ENCODE measurements at regions not wholly inside any gene's neighbourhood (a gene's known extent, or its start where the extent isn't known, plus 50 kb on each side); places are given as distances from the start of the nearest gene placed in this dataset.

GRCh38 chr1:11387829-11388228 is 91.1 kb upstream of the DISP3 start:
- Histone ChIP-seq H3K9me3 (no peaks in the 10 kb centered on the region), H3K27me3 (no peaks in the 10 kb centered on the region)
- no peak for ATAC-seq

DNA sequence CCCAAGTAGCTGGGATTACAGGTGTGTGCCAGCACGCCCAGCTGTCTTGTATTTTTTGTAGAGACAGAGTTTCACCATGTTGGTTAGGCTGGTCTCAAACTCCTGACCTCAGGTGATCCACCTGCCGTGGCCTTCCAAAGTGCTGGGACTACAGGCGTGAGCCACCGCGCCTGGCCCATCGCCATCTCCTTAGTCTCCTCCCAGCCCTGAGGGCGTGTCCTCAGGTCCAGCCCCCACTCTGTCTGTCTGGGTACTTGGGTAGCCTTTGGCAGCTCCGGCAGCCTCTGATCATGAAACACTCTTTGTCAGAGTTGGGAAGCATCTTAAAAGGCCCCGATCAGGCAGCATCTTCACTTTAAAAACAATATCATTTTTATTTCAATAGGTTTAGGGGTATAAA is 90.3 kb upstream of the DISP3 start:
- intact Hi-C loops (cut with DNase I), result no loop called here
- no peak for TF ChIP-seq POLR2A (IDR thresholded peaks at IDR 0.05)
- TF ChIP-seq, protein P1, sequence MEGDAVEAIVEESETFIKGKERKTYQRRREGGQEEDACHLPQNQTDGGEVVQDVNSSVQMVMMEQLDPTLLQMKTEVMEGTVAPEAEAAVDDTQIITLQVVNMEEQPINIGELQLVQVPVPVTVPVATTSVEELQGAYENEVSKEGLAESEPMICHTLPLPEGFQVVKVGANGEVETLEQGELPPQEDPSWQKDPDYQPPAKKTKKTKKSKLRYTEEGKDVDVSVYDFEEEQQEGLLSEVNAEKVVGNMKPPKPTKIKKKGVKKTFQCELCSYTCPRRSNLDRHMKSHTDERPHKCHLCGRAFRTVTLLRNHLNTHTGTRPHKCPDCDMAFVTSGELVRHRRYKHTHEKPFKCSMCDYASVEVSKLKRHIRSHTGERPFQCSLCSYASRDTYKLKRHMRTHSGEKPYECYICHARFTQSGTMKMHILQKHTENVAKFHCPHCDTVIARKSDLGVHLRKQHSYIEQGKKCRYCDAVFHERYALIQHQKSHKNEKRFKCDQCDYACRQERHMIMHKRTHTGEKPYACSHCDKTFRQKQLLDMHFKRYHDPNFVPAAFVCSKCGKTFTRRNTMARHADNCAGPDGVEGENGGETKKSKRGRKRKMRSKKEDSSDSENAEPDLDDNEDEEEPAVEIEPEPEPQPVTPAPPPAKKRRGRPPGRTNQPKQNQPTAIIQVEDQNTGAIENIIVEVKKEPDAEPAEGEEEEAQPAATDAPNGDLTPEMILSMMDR (IDR thresholded peaks at IDR 0.05), result no peak
- ATAC-seq (no peak), DNase-seq (no peak)
- H3K4me3 ChIP-seq, result no peak overlapping the region
- H3K27me3 ChIP-seq, result no peaks in the 10 kb centered on the region
- 26 to 41% methylated on average over 7 to 9 of the region's 9 CpGs for WGBS, 2 donors
- no peaks in the 10 kb centered on the region for H3K36me3 ChIP-seq (replicated peaks in 1 of 2; ENCODE audit: insufficient read depth in 1 of 2, low read depth in 2 of 2)
- no peaks in the 10 kb centered on the region for H3K9me3 ChIP-seq
- no peak overlapping the region for H3K27ac ChIP-seq
- no peaks in the 10 kb centered on the region for H3K4me1 ChIP-seq

More at GRCh38 chr1:11387829-11388228, 91.1 kb upstream of the DISP3 start:
- H3K4me3 ChIP-seq, result no peak overlapping the region
- no peaks in the 10 kb centered on the region for H3K4me1 ChIP-seq
- TF ChIP-seq POLR2A (IDR thresholded peaks at IDR 0.05), result no peak
- TF ChIP-seq, protein P1 (IDR thresholded peaks at IDR 0.05), result no peak
- no peak for DNase-seq
- intact Hi-C loops (cut with DNase I), result no loop called here
- WGBS, 2 donors, result 20 to 22% methylated on average over 6 of the region's 6 CpGs
- H3K27ac ChIP-seq, result no peak overlapping the region
- no peaks in the 10 kb centered on the region for H3K36me3 ChIP-seq (replicated peaks in 1 of 2; ENCODE audit: insufficient read depth in 1 of 2, low read depth in 2 of 2)

GRCh38 chr1:11391327-11391726 is 87.6 kb upstream of the DISP3 start:
- Histone ChIP-seq H3K27ac (no peak overlapping the region), H3K9me3 (no peaks in the 10 kb centered on the region), H3K4me1 (no peaks in the 10 kb centered on the region), H3K27me3 (no peaks in the 10 kb centered on the region), H3K4me3 (no peak overlapping the region), H3K36me3 (replicated peaks in 1 of 2; ENCODE audit: insufficient read depth in 1 of 2, low read depth in 2 of 2) (no peaks in the 10 kb centered on the region)
- 46 to 51% methylated on average over 7 of the region's 7 CpGs for WGBS, 2 donors
- intact Hi-C loops (cut with DNase I), result no loop called here
- no peak for ATAC-seq
- no peak for DNase-seq
- TF ChIP-seq POLR2A (IDR thresholded peaks at IDR 0.05), result no peak
- TF ChIP-seq, protein P1 (IDR thresholded peaks at IDR 0.05), result no peak

DNA sequence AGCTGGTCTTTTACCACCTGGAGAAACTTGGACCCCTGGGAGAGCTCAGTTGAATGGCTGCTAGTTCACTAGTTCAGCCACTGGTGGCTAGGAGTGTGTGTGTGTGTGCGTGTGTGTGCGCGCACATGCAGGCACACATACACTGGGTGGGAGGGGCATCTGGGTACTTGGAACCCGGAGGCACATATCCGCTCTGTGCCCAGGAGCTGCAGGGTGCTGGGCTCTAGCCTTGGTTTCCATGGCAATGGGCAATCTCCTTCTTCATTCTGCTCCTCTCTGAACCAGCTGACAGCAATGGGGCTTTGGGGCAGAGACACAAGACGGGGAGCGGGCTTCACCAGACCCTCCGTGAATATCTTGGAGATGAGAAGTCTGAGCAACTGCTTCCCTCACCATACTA is 87.1 kb upstream of the DISP3 start:
- intact Hi-C loops (cut with DNase I), result no loop called here
- no peaks in the 10 kb centered on the region for H3K27me3 ChIP-seq
- H3K4me1 ChIP-seq, result no peaks in the 10 kb centered on the region
- H3K36me3 ChIP-seq (replicated peaks in 1 of 2; ENCODE audit: insufficient read depth in 1 of 2, low read depth in 2 of 2), result no peaks in the 10 kb centered on the region
- no peak for ATAC-seq
- H3K9me3 ChIP-seq, result no peaks in the 10 kb centered on the region
- TF ChIP-seq, protein P1 (IDR thresholded peaks at IDR 0.05), result no peak
- DNase-seq, result no peak
- H3K4me3 ChIP-seq, result no peak overlapping the region
- no peak overlapping the region for H3K27ac ChIP-seq
- 74 to 75% methylated on average over 3 to 8 of the region's 8 CpGs for WGBS, 2 donors

DNA sequence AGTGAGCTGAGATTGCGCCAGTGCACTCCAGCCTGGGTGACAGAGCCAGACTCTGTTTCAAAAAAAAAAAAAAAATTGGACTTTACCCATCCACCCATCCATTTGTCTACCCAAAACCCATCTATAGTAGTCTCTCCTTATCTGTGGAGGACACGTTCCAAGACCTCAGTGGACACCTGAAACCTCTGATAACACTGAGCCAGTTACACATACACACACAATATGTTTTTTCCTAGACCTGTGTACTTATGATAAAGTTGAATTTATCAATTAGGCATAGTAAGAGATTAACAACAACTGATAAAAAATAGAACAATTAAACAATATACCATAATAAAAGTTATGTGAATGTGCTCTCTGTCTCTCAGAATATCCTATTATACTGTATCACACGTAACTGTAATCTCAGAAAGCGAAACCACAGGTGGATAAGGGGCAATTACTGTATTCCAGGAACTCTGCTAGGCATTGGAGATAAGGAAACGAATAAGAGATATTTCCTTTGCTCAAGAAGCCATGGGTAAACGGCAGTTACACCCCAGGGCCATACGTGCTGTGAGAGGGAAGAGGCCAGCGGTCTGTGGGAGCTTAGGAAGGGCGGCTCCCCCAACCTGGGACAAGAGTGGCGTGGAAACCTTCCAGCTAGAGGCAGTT is 84.2 kb upstream of the DISP3 start:
- no peaks in the 10 kb centered on the region for H3K27me3 ChIP-seq
- H3K9me3 ChIP-seq, result no peaks in the 10 kb centered on the region
- H3K36me3 ChIP-seq (replicated peaks in 1 of 2; ENCODE audit: insufficient read depth in 1 of 2, low read depth in 2 of 2), result no peaks in the 10 kb centered on the region
- no peak for ATAC-seq
- no peak for TF ChIP-seq POLR2A (IDR thresholded peaks at IDR 0.05)
- TF ChIP-seq, protein P1 (IDR thresholded peaks at IDR 0.05), result no peak
- H3K4me3 ChIP-seq, result no peak overlapping the region
- DNase-seq, result no peak
- WGBS, 2 donors, result 28 to 29% methylated on average over 10 of the region's 10 CpGs
- H3K4me1 ChIP-seq, result no peaks in the 10 kb centered on the region
- no peak overlapping the region for H3K27ac ChIP-seq
- intact Hi-C loops (cut with DNase I), result no loop called here
